GM12872 (cell line): ENCODE measurements at regions not wholly inside any gene's neighbourhood (a gene's known extent, or its start where the extent isn't known, plus 50 kb on each side); places are given as distances from the start of the nearest gene placed in this dataset.

ENCODE experiments used
- CTCF ChIP-seq: IDR thresholded peaks from 3 replicates; pipeline ENCODE4 v1.5.1; 2011; ENCODE audit warnings: low read depth, mild to moderate bottlenecking, low read length, moderate library complexity; ENCODE audit not compliant: insufficient read depth

GRCh38 chr16:76963614-76964315, 227.2 kb upstream of the MON1B start:
- no peak for TF ChIP-seq CTCF

GRCh38 chr16:76964464-76965154, 226.4 kb upstream of the MON1B start:
- no peak for TF ChIP-seq CTCF

- no peak for TF ChIP-seq CTCF
Observed at GRCh38 chr16:76970087-76970744, 220.8 kb upstream of the MON1B start.

- no peak for TF ChIP-seq CTCF
Observed at GRCh38 chr16:76970745-76971099, 220.3 kb upstream of the MON1B start.

- no peak for TF ChIP-seq CTCF
Observed at GRCh38 chr16:76976101-76976500, 214.9 kb upstream of the MON1B start.

GRCh38 chr16:76976756-76977155, 214.2 kb upstream of the MON1B start:
- TF ChIP-seq CTCF = no peak

GRCh38 chr16:76984196-76984595, 206.8 kb upstream of the MON1B start:
- no peak for TF ChIP-seq CTCF
